CD8-positive, alpha-beta memory T cell (primary cell): ENCODE measurements at regions not wholly inside any gene's neighbourhood (a gene's known extent, or its start where the extent isn't known, plus 50 kb on each side); places are given as distances from the start of the nearest gene placed in this dataset.

Source experiments
- CTCF ChIA-PET: fragments of 350-600 bp; sonication (Branson Sonifier 250); formaldehyde crosslinking; loops from one replicate; lab custom pipeline; 2021; ENCODE audit warnings: antibody characterized with exemption; lab: Charles Lee
- POLR2A ChIA-PET: fragments of 350-600 bp; sonication (Branson Sonifier 250); formaldehyde crosslinking; loops from one replicate; lab custom pipeline; 2021; ENCODE audit warnings: antibody characterized with exemption; lab: Charles Lee
- DNase-seq, 5 donors: peaks; one replicate each; pipeline versions ENCODE4 v3.0.0 to v3.0.0-alpha.2; 2020 to 2022; ENCODE audit warnings: mixed read lengths in 1 of 5
- H3K27ac ChIP-seq: one replicate; pipeline ENCODE4 v1.7.0; 2013; ENCODE audit warnings: low read depth, mild to moderate bottlenecking, low read length, moderate library complexity
- H3K27me3 ChIP-seq: 2 replicates; pipeline ENCODE4 v1.7.0; 2013; ENCODE audit warnings: low read length, mild to moderate bottlenecking; ENCODE audit not compliant: insufficient read depth, poor library complexity, severe bottlenecking
- H3K36me3 ChIP-seq: 2 replicates; pipeline ENCODE4 v1.7.0; 2013; ENCODE audit warnings: mild to moderate bottlenecking, low read length, moderate library complexity; ENCODE audit not compliant: insufficient read depth
- H3K4me1 ChIP-seq: 2 replicates; pipeline ENCODE4 v1.7.0; 2013; ENCODE audit warnings: mild to moderate bottlenecking, low read length, moderate library complexity; ENCODE audit not compliant: insufficient read depth
- H3K4me3 ChIP-seq: 2 replicates; pipeline ENCODE4 v1.7.0; 2013; ENCODE audit warnings: mild to moderate bottlenecking, low read length
- H3K9me3 ChIP-seq: 2 replicates; pipeline ENCODE4 v1.7.0; 2013; ENCODE audit warnings: mild to moderate bottlenecking, low read length
- H3K27ac Mint-ChIP-seq, 8 donors: one replicate each; pipeline ENCODE4 v1.8.0; 2020 to 2021; ENCODE audit warnings: mixed read lengths in 8 of 8, mild to moderate bottlenecking in 6 of 8, inconsistent platforms in 3 of 8, moderate library complexity in 3 of 8
- H3K27me3 Mint-ChIP-seq, 2 donors: one replicate each; pipeline ENCODE4 v1.8.0; 2020 to 2021; ENCODE audit warnings: mixed read lengths in 2 of 2, mild to moderate bottlenecking in 1 of 2, moderate library complexity in 1 of 2
- H3K36me3 Mint-ChIP-seq, 3 donors: one replicate each; pipeline ENCODE4 v1.8.0; 2020 to 2021; ENCODE audit warnings: mixed read lengths in 3 of 3, inconsistent platforms in 1 of 3, mild to moderate bottlenecking in 1 of 3
- H3K4me1 Mint-ChIP-seq, 3 donors: one replicate each; pipeline ENCODE4 v1.8.0; 2020 to 2021; ENCODE audit warnings: mixed read lengths in 3 of 3, inconsistent platforms in 1 of 3, mild to moderate bottlenecking in 1 of 3
- H3K4me3 Mint-ChIP-seq, 7 donors: one replicate each; pipeline ENCODE4 v1.8.0; 2020 to 2021; ENCODE audit warnings: mixed read lengths in 7 of 7, mild to moderate bottlenecking in 6 of 7, moderate library complexity in 4 of 7, inconsistent platforms in 2 of 7
- H3K9me3 Mint-ChIP-seq, 5 donors: one replicate each; pipeline ENCODE4 v1.8.0; 2020 to 2022; ENCODE audit warnings: mixed read lengths in 5 of 5, mild to moderate bottlenecking in 3 of 5, moderate library complexity in 2 of 5, inconsistent platforms in 1 of 5

GRCh38 chr6:14789996-14790395, 455.9 kb upstream of the JARID2 start:
- H3K4me3 ChIP-seq = no peak overlapping the region
- H3K27me3 Mint-ChIP-seq = peaks cover 1 to 5% of the 10 kb centered on the region in 2 donors
- H3K27ac Mint-ChIP-seq = no peak overlapping the region
- H3K36me3 Mint-ChIP-seq = no peaks in the 10 kb centered on the region
- H3K4me1 Mint-ChIP-seq = peaks cover 0 to 10% (median 8%) of the 10 kb centered on the region in 3 donors
- ChIA-PET CTCF (no interaction called here), POLR2A (no interaction called here)
- no peaks in the 10 kb centered on the region for H3K9me3 ChIP-seq
- H3K4me3 Mint-ChIP-seq = no peak overlapping the region
- no peaks in the 10 kb centered on the region for H3K27me3 ChIP-seq
- no peaks in the 10 kb centered on the region for H3K9me3 Mint-ChIP-seq
- peaks cover 4% of the 10 kb centered on the region for H3K4me1 ChIP-seq
- no peak for DNase-seq
- no peak overlapping the region for H3K27ac ChIP-seq
- no peaks in the 10 kb centered on the region for H3K36me3 ChIP-seq

GRCh38 chr6:14790976-14791375, 454.9 kb upstream of the JARID2 start:
- POLR2A ChIA-PET = no interaction called here
- H3K4me1 Mint-ChIP-seq = peaks cover 0 to 5% (median 2%) of the 10 kb centered on the region in 3 donors
- CTCF ChIA-PET = no interaction called here

GRCh38 chr6:14791526-14791925, 454.3 kb upstream of the JARID2 start:
- no peak overlapping the region for H3K27ac Mint-ChIP-seq
- H3K9me3 Mint-ChIP-seq = no peaks in the 10 kb centered on the region
- ChIA-PET POLR2A (no interaction called here), CTCF (no interaction called here)
- no peak for DNase-seq
- H3K4me1 ChIP-seq = no peaks in the 10 kb centered on the region
- no peak overlapping the region for H3K27ac ChIP-seq
- H3K27me3 Mint-ChIP-seq = peaks cover 1 to 8% of the 10 kb centered on the region in 2 donors
- H3K9me3 ChIP-seq = no peaks in the 10 kb centered on the region
- no peaks in the 10 kb centered on the region for H3K36me3 Mint-ChIP-seq
- no peak overlapping the region for H3K4me3 ChIP-seq
- H3K4me1 Mint-ChIP-seq = peaks cover 0 to 4% (median 2%) of the 10 kb centered on the region in 3 donors
- no peaks in the 10 kb centered on the region for H3K27me3 ChIP-seq
- H3K4me3 Mint-ChIP-seq = no peak overlapping the region
- H3K36me3 ChIP-seq = no peaks in the 10 kb centered on the region

More at GRCh38 chr6:14790976-14791375, 454.9 kb upstream of the JARID2 start:
- Histone ChIP-seq H3K9me3 (no peaks in the 10 kb centered on the region), H3K27me3 (no peaks in the 10 kb centered on the region), H3K4me3 (no peak overlapping the region), H3K4me1 (no peaks in the 10 kb centered on the region), H3K36me3 (no peaks in the 10 kb centered on the region), H3K27ac (no peak overlapping the region)
- DNase-seq = no peak
- peaks cover 1 to 8% of the 10 kb centered on the region in 2 donors for H3K27me3 Mint-ChIP-seq
- H3K36me3 Mint-ChIP-seq = no peaks in the 10 kb centered on the region
- no peak overlapping the region for H3K4me3 Mint-ChIP-seq
- no peaks in the 10 kb centered on the region for H3K9me3 Mint-ChIP-seq
- H3K27ac Mint-ChIP-seq = no peak overlapping the region

GRCh38 chr6:14792118-14792955, 453.5 kb upstream of the JARID2 start:
- H3K9me3 Mint-ChIP-seq = no peaks in the 10 kb centered on the region
- H3K4me3 Mint-ChIP-seq = no peak overlapping the region
- peaks cover 3 to 8% of the 10 kb centered on the region in 2 donors for H3K27me3 Mint-ChIP-seq
- Histone ChIP-seq H3K36me3 (no peaks in the 10 kb centered on the region), H3K27me3 (no peaks in the 10 kb centered on the region), H3K27ac (no peak overlapping the region), H3K4me3 (no peak overlapping the region), H3K4me1 (no peaks in the 10 kb centered on the region), H3K9me3 (no peaks in the 10 kb centered on the region)
- no peaks in the 10 kb centered on the region for H3K36me3 Mint-ChIP-seq
- H3K4me1 Mint-ChIP-seq = no peaks in the 10 kb centered on the region
- no peak overlapping the region for H3K27ac Mint-ChIP-seq
- no peak for DNase-seq
- ChIA-PET POLR2A (no interaction called here), CTCF (no interaction called here)

GRCh38 chr6:14795451-14795850, 450.4 kb upstream of the JARID2 start:
- H3K27me3 Mint-ChIP-seq = peaks cover 3 to 12% of the 10 kb centered on the region in 2 donors
- no peak overlapping the region for H3K27ac ChIP-seq
- H3K4me1 Mint-ChIP-seq = peaks cover 0 to 3% (median 0%) of the 10 kb centered on the region in 3 donors
- no peaks in the 10 kb centered on the region for H3K4me1 ChIP-seq
- no peaks in the 10 kb centered on the region for H3K27me3 ChIP-seq
- H3K4me3 Mint-ChIP-seq = no peak overlapping the region
- ChIA-PET POLR2A (no interaction called here), CTCF (no interaction called here)
- no peaks in the 10 kb centered on the region for H3K9me3 ChIP-seq
- no peaks in the 10 kb centered on the region for H3K9me3 Mint-ChIP-seq
- H3K4me3 ChIP-seq = no peak overlapping the region
- no peak overlapping the region for H3K27ac Mint-ChIP-seq
- DNase-seq = no peak
- H3K36me3 Mint-ChIP-seq = no peaks in the 10 kb centered on the region
- no peaks in the 10 kb centered on the region for H3K36me3 ChIP-seq

GRCh38 chr6:14796974-14797762, 448.7 kb upstream of the JARID2 start:
- Histone ChIP-seq H3K4me3 (no peak overlapping the region), H3K27me3 (no peaks in the 10 kb centered on the region), H3K27ac (no peak overlapping the region), H3K36me3 (no peaks in the 10 kb centered on the region), H3K4me1 (no peaks in the 10 kb centered on the region), H3K9me3 (no peaks in the 10 kb centered on the region)
- Mint-ChIP-seq H3K4me1 (peaks cover 0 to 3% (median 0%) of the 10 kb centered on the region in 3 donors), H3K4me3 (no peak overlapping the region), H3K9me3 (no peaks in the 10 kb centered on the region), H3K27me3 (peaks cover 3 to 11% of the 10 kb centered on the region in 2 donors), H3K36me3 (no peaks in the 10 kb centered on the region), H3K27ac (no peak overlapping the region)
- ChIA-PET POLR2A (no interaction called here), CTCF (no interaction called here)
- DNase-seq = no peak

GRCh38 chr6:14797875-14798593, 447.8 kb upstream of the JARID2 start:
- peaks cover 4 to 12% of the 10 kb centered on the region in 2 donors for H3K27me3 Mint-ChIP-seq
- POLR2A ChIA-PET = interaction anchor here (0.8 kb wide), 1 partner anchor 10 kb away, joined by 3 read pairs; no protein-coding TSS in a partner anchor
- no peak overlapping the region for H3K27ac Mint-ChIP-seq
- H3K4me1 Mint-ChIP-seq = peaks cover 0 to 3% (median 0%) of the 10 kb centered on the region in 3 donors
- H3K9me3 ChIP-seq = no peaks in the 10 kb centered on the region
- H3K4me3 Mint-ChIP-seq = no peak overlapping the region
- H3K4me3 ChIP-seq = no peak overlapping the region
- no peak overlapping the region for H3K27ac ChIP-seq
- H3K27me3 ChIP-seq = no peaks in the 10 kb centered on the region
- H3K36me3 ChIP-seq = no peaks in the 10 kb centered on the region
- DNase-seq = no peak
- CTCF ChIA-PET = no interaction called here
- H3K9me3 Mint-ChIP-seq = no peaks in the 10 kb centered on the region
- no peaks in the 10 kb centered on the region for H3K36me3 Mint-ChIP-seq
- no peaks in the 10 kb centered on the region for H3K4me1 ChIP-seq
